Prostate gland (tissue), 2 donors: ENCODE measurements at regions not wholly inside any gene's neighbourhood (a gene's known extent, or its start where the extent isn't known, plus 50 kb on each side); places are given as distances from the start of the nearest gene placed in this dataset.

Experiments used
- DNase-seq: peaks from one replicate; pipeline ENCODE4 v3.0.0-alpha.2; 2019; ENCODE audit warnings: low spot score
- H3K27ac ChIP-seq, 2 donors: fragments of 200-600 bp; sonication (generic); 2 replicates each; pipeline ENCODE4 v1.5.1; 2017 to 2019
- H3K27me3 ChIP-seq: fragments of 200-600 bp; sonication (generic); replicated peaks from 2 replicates; pipeline ENCODE4 v1.5.1; 2019; ENCODE audit not compliant: insufficient read depth
- H3K36me3 ChIP-seq, 2 donors: fragments of 200-600 bp; sonication (generic); 1 replicate in 1 of 2; 2 replicates in 1 of 2; pipeline versions ENCODE4 v1.5.1 to v1.8.1; 2017 to 2019
- H3K4me1 ChIP-seq: fragments of 200-600 bp; sonication (generic); replicated peaks from 2 replicates; pipeline ENCODE4 v1.5.1; 2019
- H3K4me3 ChIP-seq, 2 donors: fragments of 200-600 bp; sonication (generic); 2 replicates each; pipeline ENCODE4 v1.5.1; 2017 to 2019
- H3K9me3 ChIP-seq: fragments of 200-600 bp; sonication (generic); 2 replicates; pipeline ENCODE4 v1.5.1; 2017
- CTCF ChIP-seq, 4 experiments: fragments of 200-600 bp in 2 of 4; fragments of 450-650 bp in 2 of 4; sonication (generic) in 2 of 4; IDR thresholded peaks; 1 replicate in 3 of 4; 2 replicates in 1 of 4; pipeline ENCODE4 v1.5.1; 2016 to 2019; ENCODE audit warnings: antibody characterized with exemption in 4 of 4, mild to moderate bottlenecking in 2 of 4, moderate library complexity in 2 of 4
- POLR2A ChIP-seq: fragments of 450-650 bp; IDR thresholded peaks from one replicate; pipeline ENCODE4 v1.6.1; 2016; ENCODE audit warnings: antibody characterized with exemption, mild to moderate bottlenecking
- POLR2AphosphoS5 ChIP-seq: sonication (generic); formaldehyde crosslinking; IDR thresholded peaks from one replicate; pipeline ENCODE4 v1.6.1; 2017; ENCODE audit warnings: antibody characterized with exemption
- WGBS: methylation state at CpG from one replicate; pipeline ENCODE4 v1.1.5; 2018; 5-methylcytosine and 5-hydroxymethylcytosine counted together
- intact Hi-C: fragments of 100-400 bp; cut with DNase I; formaldehyde crosslinking; loops from one replicate; pipeline ENCODE4 v1.14.2; 2022

- intact Hi-C loops: loop anchor here (5.0 kb wide), 1 partner anchor 1666 kb away; no protein-coding TSS in a partner anchor
- WGBS: 100% methylated on average over 1 of the region's 1 CpG
- DNase-seq: no peak
Observed at GRCh38 chr14:34233619-34234018, 228.4 kb downstream of the SPTSSA start.

GRCh38 chr14:34232790-34233189, 229.2 kb downstream of the SPTSSA start:
- Histone ChIP-seq H3K36me3 (no peaks in the 10 kb centered on the region), H3K27ac (no peak overlapping the region), H3K4me1 (no peaks in the 10 kb centered on the region), H3K9me3 (no peaks in the 10 kb centered on the region), H3K27me3 (no peaks in the 10 kb centered on the region), H3K4me3 (no peak overlapping the region)
- intact Hi-C loops: loop anchor here (5.0 kb wide), 1 partner anchor 1665 kb away; no protein-coding TSS in a partner anchor
- no peak for DNase-seq
- TF ChIP-seq CTCF (IDR thresholded peaks at IDR 0.05) (no peak), POLR2A (no peak), POLR2AphosphoS5 (no peak)
- 64% methylated on average over 2 of the region's 2 CpGs for WGBS

More at GRCh38 chr14:34233619-34234018, 228.4 kb downstream of the SPTSSA start:
- Histone ChIP-seq H3K36me3 (no peaks in the 10 kb centered on the region), H3K4me3 (no peak overlapping the region), H3K27ac (no peak overlapping the region), H3K9me3 (no peaks in the 10 kb centered on the region), H3K27me3 (no peaks in the 10 kb centered on the region), H3K4me1 (no peaks in the 10 kb centered on the region)
- TF ChIP-seq CTCF (IDR thresholded peaks at IDR 0.05) (no peak), POLR2AphosphoS5 (no peak), POLR2A (no peak)

GRCh38 chr14:34231626-34232025, 230.4 kb downstream of the SPTSSA start:
- Histone ChIP-seq H3K27me3 (no peaks in the 10 kb centered on the region), H3K4me1 (no peaks in the 10 kb centered on the region), H3K36me3 (no peaks in the 10 kb centered on the region), H3K4me3 (no peak overlapping the region), H3K9me3 (no peaks in the 10 kb centered on the region), H3K27ac (no peak overlapping the region)
- 49% methylated on average over 5 of the region's 5 CpGs for WGBS
- no peak for DNase-seq
- intact Hi-C loops: loop anchor here (5.0 kb wide), 1 partner anchor 1664 kb away; no protein-coding TSS in a partner anchor
- TF ChIP-seq POLR2A (no peak), CTCF (IDR thresholded peaks at IDR 0.05) (no peak)

GRCh38 chr14:34229140-34229539, 232.9 kb downstream of the SPTSSA start:
- Histone ChIP-seq H3K4me3 (no peak overlapping the region), H3K27me3 (no peaks in the 10 kb centered on the region), H3K9me3 (no peaks in the 10 kb centered on the region), H3K4me1 (no peaks in the 10 kb centered on the region), H3K36me3 (no peaks in the 10 kb centered on the region), H3K27ac (no peak overlapping the region)
- 94% methylated on average over 7 of the region's 7 CpGs for WGBS
- intact Hi-C loops: loop anchor here (5.0 kb wide), 1 partner anchor 382 kb away; no protein-coding TSS in a partner anchor
- no peak for TF ChIP-seq POLR2AphosphoS5
- TF ChIP-seq POLR2A: no peak
- TF ChIP-seq CTCF (IDR thresholded peaks at IDR 0.05): no peak
- no peak for DNase-seq

GRCh38 chr14:34228650-34228976, 233.4 kb downstream of the SPTSSA start:
- no peaks in the 10 kb centered on the region for H3K9me3 ChIP-seq
- H3K4me1 ChIP-seq: no peaks in the 10 kb centered on the region
- no peaks in the 10 kb centered on the region for H3K27me3 ChIP-seq
- no peaks in the 10 kb centered on the region for H3K36me3 ChIP-seq
- WGBS: 88% methylated on average over 5 of the region's 5 CpGs
- intact Hi-C loops: loop anchor here (5.0 kb wide), 1 partner anchor 381 kb away; no protein-coding TSS in a partner anchor
- no peak overlapping the region for H3K4me3 ChIP-seq
- no peak for DNase-seq
- TF ChIP-seq CTCF (IDR thresholded peaks at IDR 0.05) (no peak), POLR2AphosphoS5 (no peak), POLR2A (no peak)
- H3K27ac ChIP-seq: no peak overlapping the region
